ENCODE measurements at regions not wholly inside any gene's neighbourhood (a gene's known extent, or its start where the extent isn't known, plus 50 kb on each side); places are given as distances from the start of the nearest gene placed in this dataset.
A peak's percentile ranks its signal among the peaks of the same experiment; 100 is the strongest.

- DNase-seq (ENCODE audit: low read depth, low spot score), result no peak
Observed at GRCh38 chr18:42268186-42268725, 313.2 kb downstream of the PIK3C3 start.

DNA sequence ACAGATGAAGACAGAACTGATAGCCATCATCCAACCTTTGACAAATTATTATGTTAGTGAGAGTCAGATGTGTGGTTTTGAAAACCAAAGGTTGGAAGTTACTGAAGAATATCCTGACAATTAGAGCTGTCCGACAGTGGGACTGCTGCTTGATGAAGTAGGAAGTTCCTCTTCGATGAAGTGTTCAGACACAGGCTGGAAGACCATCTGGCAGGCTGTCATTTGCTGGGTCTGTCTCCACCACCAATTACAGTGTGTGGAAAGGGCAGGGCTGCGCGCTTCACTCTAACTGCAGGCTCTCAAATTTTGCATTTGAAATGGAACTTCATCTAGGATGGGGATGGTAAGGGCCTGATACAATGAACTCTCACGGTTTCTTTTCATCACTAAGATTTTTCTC lies 313.8 kb downstream of the PIK3C3 start:
- no peak for DNase-seq (ENCODE audit: low read depth, low spot score)

DNA sequence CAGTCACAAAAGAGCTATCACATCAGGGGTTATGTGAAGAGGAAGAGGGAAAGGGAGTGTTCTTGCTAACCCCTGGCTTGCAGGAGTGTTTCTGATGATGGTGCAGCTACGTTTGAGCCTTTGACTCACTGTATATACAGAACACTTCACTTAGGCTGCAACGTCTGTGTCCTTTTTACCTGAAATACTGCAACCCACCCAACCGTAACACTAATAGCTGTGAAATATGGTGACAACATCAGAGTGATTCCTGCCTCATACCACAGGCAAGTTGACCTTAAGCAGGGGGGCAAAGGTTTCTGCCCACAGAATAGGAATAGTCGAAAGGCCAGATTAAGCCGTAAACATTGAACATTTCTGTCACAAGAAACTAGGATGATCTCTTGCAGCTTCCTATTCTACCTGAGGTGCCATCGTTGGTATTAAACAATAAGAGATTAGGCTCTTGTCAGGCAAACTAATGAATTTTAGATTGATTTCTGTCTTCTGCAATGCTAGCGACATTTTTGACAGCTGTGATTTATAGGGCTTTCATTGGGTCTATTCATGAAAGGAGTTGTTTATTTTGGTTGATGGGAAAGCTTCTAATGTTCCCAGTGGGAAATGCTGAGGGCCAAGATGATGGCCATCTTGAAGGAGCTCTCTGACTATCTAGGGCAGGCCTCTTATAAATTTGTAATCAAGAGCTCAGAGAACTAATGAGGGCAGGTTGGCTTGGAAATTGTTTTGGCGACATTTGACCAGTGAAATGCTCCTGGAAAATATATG lies 316.8 kb downstream of the PIK3C3 start:
- DNase-seq (ENCODE audit: low read depth, low spot score), result peak; percentile 13

DNA sequence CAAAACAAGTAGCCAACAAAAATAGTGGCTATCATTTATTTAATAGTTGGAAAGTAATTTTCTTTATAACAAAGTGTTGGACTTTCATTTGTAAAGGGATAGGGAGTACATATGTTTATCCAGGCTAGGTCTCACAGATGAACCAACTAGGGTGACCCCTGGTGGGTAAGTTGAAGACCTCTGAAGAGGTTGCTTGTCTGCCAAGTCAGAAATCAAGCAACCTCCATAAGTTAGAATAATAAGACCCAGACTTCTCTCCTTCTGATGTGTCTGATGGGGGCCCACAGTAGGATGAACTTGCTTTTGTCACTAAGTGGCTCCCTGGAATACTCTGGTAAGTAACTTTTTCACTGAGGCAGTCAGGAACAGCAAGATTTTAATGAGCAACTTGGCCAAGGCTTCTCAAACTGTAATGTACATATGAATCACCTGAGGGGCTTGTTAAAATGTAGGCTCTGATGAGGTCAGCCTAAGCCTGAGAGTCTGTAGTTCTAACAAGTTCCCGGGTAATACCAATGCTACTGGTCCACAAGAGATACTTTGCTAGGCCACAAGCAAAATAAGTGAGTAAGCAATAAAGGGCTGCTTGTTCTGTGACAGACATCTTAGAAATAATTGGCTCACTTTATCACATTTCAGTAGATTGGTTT lies 319.6 kb downstream of the PIK3C3 start:
- peak; percentile 16 for DNase-seq (ENCODE audit: low read depth, low spot score)

GRCh38 chr18:42275138-42275535 lies 320.1 kb downstream of the PIK3C3 start:
- no peak for DNase-seq (ENCODE audit: low read depth, low spot score)

DNA sequence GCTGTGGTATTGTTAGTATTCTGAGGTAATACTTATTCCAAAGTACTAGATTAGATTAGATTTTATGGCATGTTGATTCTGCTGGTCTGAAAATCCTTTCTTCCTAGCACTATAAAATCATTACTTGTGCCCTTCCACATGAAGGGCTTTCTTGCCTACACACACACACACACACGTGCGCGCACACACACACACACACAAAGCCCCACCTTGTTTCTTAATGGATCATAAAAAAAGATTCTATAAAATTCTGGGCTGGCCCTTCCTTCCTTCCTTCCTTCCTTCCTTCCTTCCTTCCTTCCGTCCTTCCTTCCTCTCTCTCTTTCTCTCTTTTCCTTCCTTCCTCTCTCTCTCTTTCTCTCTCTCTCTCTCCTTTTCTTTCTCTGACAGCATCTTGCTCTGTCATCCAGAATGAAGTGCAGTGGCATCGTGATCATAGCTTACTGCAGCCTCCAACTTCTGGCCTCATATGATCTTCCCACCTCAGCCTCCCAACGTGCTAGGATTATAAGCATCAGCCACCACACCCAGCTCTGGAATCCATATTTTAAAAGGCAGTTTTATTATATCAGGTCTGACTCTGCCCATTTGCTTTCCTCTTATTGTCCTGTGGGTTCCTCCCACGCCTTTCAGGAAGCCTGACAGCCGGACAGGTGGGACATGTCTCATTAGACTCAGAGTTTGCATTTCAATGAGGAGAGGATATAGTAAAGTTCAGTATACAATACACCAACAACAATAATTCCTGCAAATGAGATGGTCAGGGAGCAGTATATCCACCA lies 321.1 kb downstream of the PIK3C3 start:
- no peak for DNase-seq (ENCODE audit: low read depth, low spot score)

- no peak for DNase-seq (ENCODE audit: low read depth, low spot score)
Observed at GRCh38 chr18:42281124-42281523, 326.1 kb downstream of the PIK3C3 start.

- no peak for DNase-seq (ENCODE audit: low read depth, low spot score)
Observed at GRCh38 chr18:42281851-42282250, 326.8 kb downstream of the PIK3C3 start.

- no peak for DNase-seq (ENCODE audit: low read depth, low spot score)
Observed at GRCh38 chr18:42287047-42287446, 332.0 kb downstream of the PIK3C3 start.

DNA sequence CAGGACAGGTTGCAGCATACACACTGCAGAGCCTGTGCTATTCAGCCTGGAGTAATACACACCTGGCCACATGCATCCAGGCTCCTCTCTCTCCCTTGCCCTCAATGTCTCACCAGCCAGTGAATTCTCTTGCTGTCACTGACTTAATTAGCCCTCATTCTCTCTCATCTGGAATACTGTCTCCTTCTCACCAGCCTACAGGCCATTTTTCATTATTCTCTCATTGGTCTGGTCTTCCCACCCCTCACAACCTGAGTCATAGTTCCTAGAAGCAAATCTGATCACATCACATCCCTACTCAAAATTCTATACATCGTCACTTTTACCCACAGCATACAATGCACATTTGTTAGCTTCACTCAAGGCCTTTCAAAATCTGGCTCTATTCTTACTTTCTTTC lies 333.1 kb downstream of the PIK3C3 start:
- DNase-seq (ENCODE audit: low read depth, low spot score), result no peak

GRCh38 chr18:42289526-42289925 lies 334.5 kb downstream of the PIK3C3 start:
- no peak for DNase-seq (ENCODE audit: low read depth, low spot score)

DNA sequence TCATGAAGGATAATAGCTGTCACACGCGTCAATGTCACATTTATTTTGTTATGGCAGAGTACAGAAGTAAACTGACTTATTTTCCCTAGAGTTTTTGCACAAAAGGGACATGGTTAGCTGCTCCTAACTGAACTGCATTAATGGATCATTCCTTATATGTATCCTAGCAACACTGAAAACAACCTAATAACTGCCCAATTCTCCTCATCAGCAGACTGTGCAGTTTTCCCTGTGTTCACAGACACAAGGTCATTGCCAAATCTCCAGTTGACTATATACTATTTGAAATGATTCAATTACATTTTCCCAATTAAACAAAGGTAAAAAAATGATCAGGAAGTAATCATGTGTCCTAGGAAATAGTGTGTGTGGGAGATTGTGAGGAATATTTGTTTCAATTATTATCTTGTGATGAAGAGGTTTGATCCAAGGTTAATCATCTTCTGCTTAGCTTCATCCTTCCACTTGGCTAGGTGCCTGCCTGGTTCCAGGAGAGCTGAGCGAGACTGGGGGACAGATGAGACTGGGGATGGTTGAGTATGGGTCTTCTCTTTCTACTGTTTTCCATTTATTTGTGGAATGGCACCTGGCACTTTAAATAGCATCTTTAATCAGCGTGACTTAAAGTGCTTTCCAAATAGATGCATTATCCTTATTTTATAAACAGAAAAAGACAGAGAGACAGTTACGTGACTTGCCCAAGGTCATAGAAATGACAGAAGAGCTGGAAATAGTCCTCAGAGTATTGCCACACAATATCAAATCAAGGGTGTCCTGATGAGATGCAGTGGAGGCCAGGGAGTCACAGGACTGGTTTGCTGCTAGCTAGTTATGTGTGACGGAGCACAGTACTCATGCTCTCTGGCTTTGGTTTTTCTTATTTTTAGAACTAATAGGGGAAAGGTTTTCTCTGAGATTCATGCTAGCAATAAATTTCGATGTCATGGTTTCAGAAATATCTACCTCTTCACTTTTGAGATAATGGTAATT lies 335.6 kb downstream of the PIK3C3 start:
- no peak for DNase-seq (ENCODE audit: low read depth, low spot score)

GRCh38 chr18:42292654-42293053 lies 337.6 kb downstream of the PIK3C3 start:
- no peak for DNase-seq (ENCODE audit: low read depth, low spot score)

DNA sequence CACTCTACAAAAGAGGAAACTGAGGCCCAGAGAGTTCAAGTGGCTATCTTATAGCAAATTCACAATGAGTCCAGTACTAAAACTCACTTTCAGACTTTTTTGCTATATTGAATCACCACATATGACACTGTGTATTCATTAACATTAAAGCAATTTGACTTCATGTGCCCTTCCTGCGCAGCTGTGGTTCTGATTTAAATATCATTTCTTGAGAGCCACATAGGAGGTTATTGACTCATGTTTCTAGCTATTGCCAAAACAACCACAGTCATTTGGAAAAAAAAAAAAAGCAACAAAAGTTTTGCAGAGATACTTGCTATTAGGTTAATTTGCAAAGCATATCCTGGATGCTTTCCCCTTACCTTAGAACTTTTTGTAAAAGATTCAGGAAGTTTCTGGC lies 341.2 kb downstream of the PIK3C3 start:
- DNase-seq (ENCODE audit: low read depth, low spot score), result no peak

- no peak for DNase-seq (ENCODE audit: low read depth, low spot score)
Observed at GRCh38 chr18:42296723-42297122, 341.7 kb downstream of the PIK3C3 start.

GRCh38 chr18:42298759-42299675 lies 344.0 kb downstream of the PIK3C3 start:
- DNase-seq (ENCODE audit: low read depth, low spot score), result peak; percentile 84

DNA sequence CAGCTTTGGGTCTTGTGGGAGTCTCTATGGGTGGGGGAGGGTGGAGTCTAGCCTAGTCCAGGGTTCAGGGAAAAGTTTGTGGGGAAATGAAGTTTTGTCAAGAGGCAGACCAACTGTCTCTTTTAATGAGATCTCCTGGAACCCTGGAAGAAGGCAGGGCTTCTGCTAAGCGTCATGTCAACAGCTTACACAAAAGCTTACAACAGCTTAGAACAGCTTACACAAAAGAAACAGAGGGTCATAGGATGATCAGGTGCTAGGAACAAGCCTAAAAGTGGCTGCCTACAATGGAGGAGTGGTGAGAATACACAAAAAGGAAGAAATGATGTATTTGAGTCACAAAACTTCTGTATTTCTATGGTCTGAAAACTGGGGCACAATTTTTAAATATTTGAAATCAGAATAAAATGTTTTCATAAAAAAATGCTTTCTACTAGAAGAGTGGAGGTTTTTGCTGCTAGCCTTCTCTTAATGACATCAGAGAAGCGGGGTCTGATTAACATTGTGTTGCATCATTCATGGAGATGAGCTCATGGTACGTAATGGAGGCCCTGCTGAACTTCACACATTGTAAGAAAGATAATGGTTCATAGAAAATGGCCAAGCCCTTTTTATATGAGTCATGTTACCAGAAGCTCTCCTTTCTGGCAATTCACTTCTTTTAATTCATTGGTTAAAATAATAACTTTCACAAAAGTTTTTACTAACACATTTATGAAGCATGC lies 351.0 kb downstream of the PIK3C3 start:
- DNase-seq (ENCODE audit: low read depth, low spot score), result peak; percentile 32

GRCh38 chr18:42306594-42306980 lies 351.6 kb downstream of the PIK3C3 start:
- no peak for DNase-seq (ENCODE audit: low read depth, low spot score)

GRCh38 chr18:42310956-42311355 lies 355.9 kb downstream of the PIK3C3 start:
- peak; percentile 9 for DNase-seq (ENCODE audit: low read depth, low spot score)
